Nephron progenitor cell (in vitro differentiated cells): ENCODE measurements at regions not wholly inside any gene's neighbourhood (a gene's known extent, or its start where the extent isn't known, plus 50 kb on each side); places are given as distances from the start of the nearest gene placed in this dataset.
A peak's percentile ranks its signal among the peaks of the same experiment; 100 is the strongest.

Experiments
- DNase-seq: peaks from one replicate; pipeline ENCODE4 v3.0.0; 2021
- H3K27ac Mint-ChIP-seq: 2 replicates; pipeline ENCODE4 v1.8.0; 2021; ENCODE audit warnings: mild to moderate bottlenecking, moderate library complexity, mixed read lengths
- H3K27me3 Mint-ChIP-seq: 2 replicates; pipeline ENCODE4 v1.8.0; 2021; ENCODE audit warnings: mild to moderate bottlenecking, low read depth, mixed read lengths; ENCODE audit not compliant: poor library complexity
- H3K36me3 Mint-ChIP-seq: 2 replicates; pipeline ENCODE4 v1.8.0; 2021; ENCODE audit warnings: low read depth, mixed read lengths
- H3K4me1 Mint-ChIP-seq: 2 replicates; pipeline ENCODE4 v1.8.0; 2021; ENCODE audit warnings: mixed read lengths
- H3K4me3 Mint-ChIP-seq: 2 replicates; pipeline ENCODE4 v1.8.0; 2021; ENCODE audit warnings: mild to moderate bottlenecking, moderate library complexity, mixed read lengths
- H3K9me3 Mint-ChIP-seq: 2 replicates; pipeline ENCODE4 v1.8.0; 2021; ENCODE audit warnings: mild to moderate bottlenecking, moderate library complexity, mixed read lengths
- CTCF ChIP-seq: fragments of 200-600 bp; sonication (generic); IDR thresholded peaks from 2 replicates; pipeline ENCODE4 v1.5.0; 2021; ENCODE audit warnings: antibody characterized with exemption

GRCh38 chr21:43312011-43312410 lies 114.9 kb downstream of the SIK1 start:
- H3K36me3 Mint-ChIP-seq = no peaks in the 10 kb centered on the region
- H3K27me3 Mint-ChIP-seq = peaks cover 3% of the 10 kb centered on the region
- peaks cover 48% of the 10 kb centered on the region for H3K4me1 Mint-ChIP-seq
- H3K9me3 Mint-ChIP-seq = peaks cover 4% of the 10 kb centered on the region
- no peak for DNase-seq
- H3K27ac Mint-ChIP-seq = no peak overlapping the region
- TF ChIP-seq CTCF = no peak
- H3K4me3 Mint-ChIP-seq = no peak overlapping the region

- Mint-ChIP-seq H3K4me1 (peaks cover 51% of the 10 kb centered on the region), H3K4me3 (no peak overlapping the region), H3K27ac (no peak overlapping the region), H3K36me3 (no peaks in the 10 kb centered on the region), H3K27me3 (peaks cover 3% of the 10 kb centered on the region), H3K9me3 (no peaks in the 10 kb centered on the region)
- TF ChIP-seq CTCF = no peak
- no peak for DNase-seq
Measured at GRCh38 chr21:43311301-43311817, 115.6 kb downstream of the SIK1 start.

- Mint-ChIP-seq H3K4me1 (peaks cover 56% of the 10 kb centered on the region), H3K27ac (no peak overlapping the region), H3K36me3 (no peaks in the 10 kb centered on the region), H3K4me3 (peak overlapping the region; percentile 16), H3K9me3 (no peaks in the 10 kb centered on the region), H3K27me3 (peaks cover 6% of the 10 kb centered on the region)
- TF ChIP-seq CTCF = no peak
- DNase-seq = no peak
Measured at GRCh38 chr21:43308815-43309283, 118.1 kb downstream of the SIK1 start.

- Mint-ChIP-seq H3K9me3 (no peaks in the 10 kb centered on the region), H3K4me3 (no peak overlapping the region), H3K4me1 (peaks cover 56% of the 10 kb centered on the region), H3K36me3 (no peaks in the 10 kb centered on the region), H3K27me3 (peaks cover 6% of the 10 kb centered on the region), H3K27ac (no peak overlapping the region)
- no peak for DNase-seq
- TF ChIP-seq CTCF = no peak
Measured at GRCh38 chr21:43308101-43308814, 118.7 kb downstream of the SIK1 start.

- H3K36me3 Mint-ChIP-seq = no peaks in the 10 kb centered on the region
- no peak for DNase-seq
- TF ChIP-seq CTCF = no peak
- H3K4me1 Mint-ChIP-seq = peaks cover 56% of the 10 kb centered on the region
- H3K27me3 Mint-ChIP-seq = peaks cover 6% of the 10 kb centered on the region
- H3K9me3 Mint-ChIP-seq = no peaks in the 10 kb centered on the region
- no peak overlapping the region for H3K4me3 Mint-ChIP-seq
- H3K27ac Mint-ChIP-seq = no peak overlapping the region
Measured at GRCh38 chr21:43307677-43308070, 119.3 kb downstream of the SIK1 start.
